ENCODE measurements at regions not wholly inside any gene's neighbourhood (a gene's known extent, or its start where the extent isn't known, plus 50 kb on each side); places are given as distances from the start of the nearest gene placed in this dataset.
A peak's percentile ranks its signal among the peaks of the same experiment; 100 is the strongest.

DNA sequence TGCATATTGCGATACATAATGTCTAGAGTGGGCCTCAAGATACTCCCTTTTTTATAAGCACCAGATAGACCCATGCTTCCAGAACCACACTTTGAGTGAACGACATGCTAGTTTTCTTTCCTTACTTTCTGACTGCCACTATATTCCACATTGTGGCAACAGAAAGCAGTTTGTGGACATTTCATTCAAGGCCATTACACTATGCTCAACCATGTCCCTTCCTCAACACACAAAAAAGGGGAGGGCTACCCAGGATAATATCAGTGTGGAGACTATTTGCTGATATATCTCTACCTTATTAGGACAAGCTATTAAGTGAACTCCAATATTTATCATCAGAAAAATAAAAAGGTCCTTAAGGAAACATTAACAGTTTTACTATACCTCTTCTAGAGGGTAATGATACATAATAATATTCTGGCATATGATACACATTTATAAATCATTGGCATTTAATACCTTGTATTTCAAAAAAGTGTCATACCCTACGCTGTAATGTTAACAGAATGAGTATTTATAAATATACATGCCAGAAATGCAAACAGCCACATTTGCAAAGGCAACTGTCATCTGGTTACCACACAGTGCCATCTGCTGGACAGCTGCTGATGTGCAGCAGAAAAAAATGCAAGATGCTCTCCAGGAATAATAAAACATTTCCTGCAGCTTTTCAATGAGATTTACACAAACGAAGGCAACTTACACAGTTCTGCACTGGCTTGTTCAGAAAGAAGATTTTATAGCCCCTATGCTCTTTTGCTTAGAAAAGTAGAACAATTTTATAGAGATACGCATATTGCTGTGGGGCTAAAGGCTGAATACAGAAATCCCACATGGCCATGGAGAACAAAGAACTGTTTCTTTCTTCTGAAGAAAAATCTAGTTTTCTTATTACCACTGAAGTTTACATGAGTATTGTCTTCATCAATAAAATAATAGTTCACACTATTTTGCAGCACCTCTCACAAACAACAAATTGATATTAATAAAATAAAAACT lies 182.2 kb upstream of the GRIP1 start:
- CTCF ChIA-PET, result interaction anchor here (0.6 to 2.0 kb wide), 8 partner anchors 9 to 178 kb away, joined by 3 to 7 read pairs (median 4); no protein-coding TSS in a partner anchor
- no peak overlapping the region for H3K4me3 Mint-ChIP-seq

DNA sequence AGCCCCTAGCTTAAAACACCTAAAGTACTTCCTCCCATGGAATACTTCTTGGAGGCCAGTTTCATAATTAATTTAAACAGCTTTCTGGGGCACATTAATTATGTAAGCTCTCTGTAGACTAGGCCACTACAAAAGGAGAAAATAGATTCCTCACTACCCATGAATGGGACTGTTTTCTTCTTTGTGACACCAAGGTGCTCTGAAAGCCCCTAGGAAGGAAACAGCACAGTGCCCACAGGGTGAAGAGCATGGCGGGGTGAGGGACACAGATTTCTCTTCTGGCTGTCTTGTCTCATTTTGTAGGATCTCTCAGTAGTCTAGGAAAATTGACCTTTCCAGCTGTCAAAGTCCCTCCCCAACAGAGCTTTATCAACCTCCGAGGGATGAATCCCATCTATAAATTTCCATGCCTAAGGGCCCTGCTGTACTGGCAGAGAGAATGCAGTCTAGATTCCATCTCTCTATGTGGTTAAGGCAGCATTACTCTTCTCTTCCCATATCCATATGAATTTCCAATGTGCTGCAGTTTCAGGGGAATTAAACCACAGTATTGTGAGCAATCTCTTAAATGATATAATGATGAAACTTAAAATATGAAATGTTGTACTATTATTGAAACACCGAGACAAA lies 183.6 kb upstream of the GRIP1 start:
- Mint-ChIP-seq H3K9me3 (no peaks in the 10 kb centered on the region), H3K27me3 (peaks cover 2 to 13% of the 10 kb centered on the region in 2 donors), H3K4me3 (no peak overlapping the region), H3K4me1 (peaks cover 4 to 12% (median 11%) of the 10 kb centered on the region in 3 donors), H3K36me3 (no peaks in the 10 kb centered on the region), H3K27ac (no peak overlapping the region)
- no peak for DNase-seq
- ChIA-PET CTCF (no interaction called here), POLR2A (interaction anchor here (0.6 kb wide), 1 partner anchor 90 kb away, joined by 3 read pairs; no protein-coding TSS in a partner anchor)
- no peaks in the 10 kb centered on the region for H3K27me3 ChIP-seq (ENCODE audit: insufficient read depth, low read length, poor library complexity, severe bottlenecking)
- no peaks in the 10 kb centered on the region for H3K9me3 ChIP-seq (ENCODE audit: low read length)
- H3K27ac ChIP-seq (ENCODE audit: low read depth, low read length), result no peak overlapping the region
- no peaks in the 10 kb centered on the region for H3K36me3 ChIP-seq (ENCODE audit: insufficient read depth, low read length)
- no peak overlapping the region for H3K4me3 ChIP-seq (ENCODE audit: low read length)
- H3K4me1 ChIP-seq (ENCODE audit: insufficient read depth, low read length), result no peaks in the 10 kb centered on the region

More for the DNA sequence above, 182.2 kb upstream of the GRIP1 start:
- no peak overlapping the region for H3K27ac Mint-ChIP-seq
- no peaks in the 10 kb centered on the region for H3K36me3 ChIP-seq (ENCODE audit: insufficient read depth, low read length)
- POLR2A ChIA-PET, result no interaction called here
- no peak overlapping the region for H3K27ac ChIP-seq (ENCODE audit: low read depth, low read length)
- H3K4me1 ChIP-seq (ENCODE audit: insufficient read depth, low read length), result no peaks in the 10 kb centered on the region
- H3K9me3 ChIP-seq (ENCODE audit: low read length), result no peaks in the 10 kb centered on the region
- H3K4me1 Mint-ChIP-seq, result peaks cover 7 to 14% (median 13%) of the 10 kb centered on the region in 3 donors
- peaks cover 2 to 13% of the 10 kb centered on the region in 2 donors for H3K27me3 Mint-ChIP-seq
- H3K4me3 ChIP-seq (ENCODE audit: low read length), result no peak overlapping the region
- no peaks in the 10 kb centered on the region for H3K27me3 ChIP-seq (ENCODE audit: insufficient read depth, low read length, poor library complexity, severe bottlenecking)
- no peaks in the 10 kb centered on the region for H3K9me3 Mint-ChIP-seq
- H3K36me3 Mint-ChIP-seq, result no peaks in the 10 kb centered on the region
- peak; percentile 40 to 64 (median 43) for DNase-seq

DNA sequence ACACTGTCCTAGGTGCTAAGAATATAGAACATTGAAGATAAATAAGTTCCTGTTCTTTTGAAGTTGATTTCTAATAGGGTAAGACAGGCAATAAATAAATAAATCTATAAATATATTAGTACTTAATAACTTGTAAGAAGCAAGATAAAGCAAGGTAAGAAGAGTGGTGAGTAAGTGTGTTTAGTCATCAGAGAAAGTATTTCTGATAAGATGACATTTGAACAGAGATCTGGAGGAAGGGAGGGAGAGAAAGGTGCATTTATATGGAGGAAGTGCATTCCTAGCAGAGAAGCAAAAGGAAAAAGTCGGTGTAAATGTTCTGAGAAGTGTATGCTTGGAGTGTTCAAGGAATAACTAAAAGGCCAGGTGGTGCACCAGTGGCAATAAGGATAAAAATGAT lies 184.4 kb upstream of the GRIP1 start:
- H3K27ac ChIP-seq (ENCODE audit: low read depth, low read length), result no peak overlapping the region
- H3K27me3 ChIP-seq (ENCODE audit: insufficient read depth, low read length, poor library complexity, severe bottlenecking), result no peaks in the 10 kb centered on the region
- H3K27ac Mint-ChIP-seq, result no peak overlapping the region
- no peaks in the 10 kb centered on the region for H3K4me1 ChIP-seq (ENCODE audit: insufficient read depth, low read length)
- H3K4me3 Mint-ChIP-seq, result no peak overlapping the region
- H3K9me3 Mint-ChIP-seq, result no peaks in the 10 kb centered on the region
- no peaks in the 10 kb centered on the region for H3K36me3 Mint-ChIP-seq
- peaks cover 0 to 11% (median 6%) of the 10 kb centered on the region in 3 donors for H3K4me1 Mint-ChIP-seq
- peaks cover 2 to 13% of the 10 kb centered on the region in 2 donors for H3K27me3 Mint-ChIP-seq
- POLR2A ChIA-PET, result no interaction called here
- no peak for DNase-seq
- H3K9me3 ChIP-seq (ENCODE audit: low read length), result no peaks in the 10 kb centered on the region
- no peaks in the 10 kb centered on the region for H3K36me3 ChIP-seq (ENCODE audit: insufficient read depth, low read length)
- H3K4me3 ChIP-seq (ENCODE audit: low read length), result no peak overlapping the region
- CTCF ChIA-PET, result no interaction called here

DNA sequence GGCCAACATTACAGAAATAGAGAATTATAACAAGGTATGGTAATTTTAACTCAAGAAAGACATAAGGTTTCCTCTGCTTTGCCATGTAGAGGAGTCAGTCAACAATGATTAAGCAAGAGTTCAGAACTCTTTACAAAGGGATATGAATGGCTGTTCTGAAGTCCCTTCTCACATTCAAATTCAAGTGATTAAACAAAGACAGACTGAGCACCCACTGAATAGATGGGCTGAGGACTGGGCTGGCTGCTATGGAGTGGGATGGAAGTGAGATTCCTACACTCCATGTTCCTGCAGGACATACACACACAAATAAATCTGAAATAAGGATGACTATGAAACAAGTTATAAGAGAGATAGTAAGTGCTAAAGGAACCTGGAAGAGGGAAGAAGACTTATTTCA lies 199.0 kb upstream of the GRIP1 start:
- H3K9me3 ChIP-seq (ENCODE audit: low read length), result no peaks in the 10 kb centered on the region
- Mint-ChIP-seq H3K9me3 (no peaks in the 10 kb centered on the region), H3K4me3 (no peak overlapping the region), H3K27ac (no peak overlapping the region), H3K27me3 (peaks cover 13 to 34% of the 10 kb centered on the region in 2 donors), H3K36me3 (no peaks in the 10 kb centered on the region), H3K4me1 (peaks cover 0 to 5% (median 2%) of the 10 kb centered on the region in 3 donors)
- H3K27me3 ChIP-seq (ENCODE audit: insufficient read depth, low read length, poor library complexity, severe bottlenecking), result no peaks in the 10 kb centered on the region
- no peaks in the 10 kb centered on the region for H3K36me3 ChIP-seq (ENCODE audit: insufficient read depth, low read length)
- no peak overlapping the region for H3K27ac ChIP-seq (ENCODE audit: low read depth, low read length)
- POLR2A ChIA-PET, result no interaction called here
- CTCF ChIA-PET, result no interaction called here
- H3K4me3 ChIP-seq (ENCODE audit: low read length), result no peak overlapping the region
- no peaks in the 10 kb centered on the region for H3K4me1 ChIP-seq (ENCODE audit: insufficient read depth, low read length)
- DNase-seq, result no peak

DNA sequence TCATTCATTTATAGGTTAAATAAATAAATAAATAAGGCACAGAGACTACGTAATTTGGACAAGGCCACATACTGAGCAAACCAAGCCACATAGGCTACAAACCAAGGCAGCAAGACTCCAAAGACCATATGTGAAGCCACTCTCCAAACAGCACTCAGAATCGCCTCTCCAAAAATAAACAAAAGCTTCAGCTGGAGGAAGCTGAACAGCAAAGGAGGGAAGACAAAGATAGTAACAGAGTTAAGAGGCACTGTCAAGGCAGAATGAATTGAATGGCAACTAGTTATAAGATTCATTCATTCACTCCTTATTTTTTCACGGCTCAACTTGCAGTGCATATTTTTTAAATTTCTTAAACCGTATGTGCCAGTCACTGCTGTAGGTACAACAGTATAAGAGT lies 200.5 kb upstream of the GRIP1 start:
- DNase-seq, result no peak
- H3K27me3 ChIP-seq (ENCODE audit: insufficient read depth, low read length, poor library complexity, severe bottlenecking), result no peaks in the 10 kb centered on the region
- Mint-ChIP-seq H3K27ac (no peak overlapping the region), H3K27me3 (peaks cover 12 to 43% of the 10 kb centered on the region in 2 donors), H3K4me3 (no peak overlapping the region), H3K9me3 (no peaks in the 10 kb centered on the region), H3K4me1 (peaks cover 0 to 5% (median 2%) of the 10 kb centered on the region in 3 donors), H3K36me3 (no peaks in the 10 kb centered on the region)
- ChIA-PET CTCF (no interaction called here), POLR2A (no interaction called here)
- no peaks in the 10 kb centered on the region for H3K4me1 ChIP-seq (ENCODE audit: insufficient read depth, low read length)
- no peaks in the 10 kb centered on the region for H3K36me3 ChIP-seq (ENCODE audit: insufficient read depth, low read length)
- no peak overlapping the region for H3K27ac ChIP-seq (ENCODE audit: low read depth, low read length)
- H3K9me3 ChIP-seq (ENCODE audit: low read length), result no peaks in the 10 kb centered on the region
- no peak overlapping the region for H3K4me3 ChIP-seq (ENCODE audit: low read length)

DNA sequence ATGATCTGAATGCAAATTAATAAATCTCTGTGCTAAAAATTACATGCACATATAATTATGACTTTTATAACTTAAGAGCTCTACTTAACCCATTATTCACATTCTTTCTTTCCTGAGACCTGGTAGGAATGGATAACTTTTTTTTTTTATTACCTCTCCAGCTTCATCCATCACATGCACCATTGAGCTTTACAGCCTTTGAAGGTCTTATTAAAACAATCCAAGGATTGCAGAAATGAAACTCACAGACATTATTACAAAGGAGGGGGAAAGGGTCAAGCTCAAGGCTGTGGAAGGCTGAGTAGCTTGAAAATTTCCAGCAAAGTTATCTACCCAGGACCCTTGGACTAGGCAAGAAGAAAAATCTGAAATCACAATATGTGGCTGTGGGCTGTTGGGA lies 202.5 kb upstream of the GRIP1 start:
- Mint-ChIP-seq H3K4me1 (no peaks in the 10 kb centered on the region), H3K27me3 (peaks cover 14 to 41% of the 10 kb centered on the region in 2 donors), H3K36me3 (no peaks in the 10 kb centered on the region), H3K9me3 (no peaks in the 10 kb centered on the region), H3K27ac (no peak overlapping the region), H3K4me3 (no peak overlapping the region)
- H3K36me3 ChIP-seq (ENCODE audit: insufficient read depth, low read length), result no peaks in the 10 kb centered on the region
- no peak for DNase-seq
- ChIA-PET CTCF (no interaction called here), POLR2A (no interaction called here)
- H3K9me3 ChIP-seq (ENCODE audit: low read length), result no peaks in the 10 kb centered on the region
- H3K27me3 ChIP-seq (ENCODE audit: insufficient read depth, low read length, poor library complexity, severe bottlenecking), result no peaks in the 10 kb centered on the region
- H3K4me3 ChIP-seq (ENCODE audit: low read length), result no peak overlapping the region
- H3K27ac ChIP-seq (ENCODE audit: low read depth, low read length), result no peak overlapping the region
- H3K4me1 ChIP-seq (ENCODE audit: insufficient read depth, low read length), result no peaks in the 10 kb centered on the region

DNA sequence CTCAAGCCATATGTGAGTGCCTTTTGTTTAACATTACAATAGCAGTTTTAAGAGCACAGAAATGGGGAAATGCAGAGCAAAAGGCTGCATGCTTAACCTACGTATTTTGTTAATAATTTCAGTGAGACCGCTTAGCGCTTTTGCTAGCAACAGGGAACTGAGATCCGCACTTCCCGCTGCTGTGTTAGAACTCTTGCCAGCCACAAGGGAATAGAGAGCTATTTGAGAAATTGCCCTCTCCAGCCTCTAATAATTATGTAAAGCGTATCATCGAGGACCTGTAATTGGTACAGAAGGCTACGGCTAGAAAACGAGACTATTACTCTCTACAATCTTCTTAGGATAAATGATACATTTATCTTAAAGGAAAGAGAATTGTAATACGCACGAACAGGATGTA lies 205.2 kb upstream of the GRIP1 start:
- H3K27ac ChIP-seq (ENCODE audit: low read depth, low read length), result no peak overlapping the region
- H3K9me3 ChIP-seq (ENCODE audit: low read length), result no peaks in the 10 kb centered on the region
- no peaks in the 10 kb centered on the region for H3K27me3 ChIP-seq (ENCODE audit: insufficient read depth, low read length, poor library complexity, severe bottlenecking)
- Mint-ChIP-seq H3K4me1 (no peaks in the 10 kb centered on the region), H3K4me3 (no peak overlapping the region), H3K36me3 (no peaks in the 10 kb centered on the region), H3K27me3 (peaks cover 10 to 28% of the 10 kb centered on the region in 2 donors), H3K9me3 (no peaks in the 10 kb centered on the region), H3K27ac (no peak overlapping the region)
- no peaks in the 10 kb centered on the region for H3K36me3 ChIP-seq (ENCODE audit: insufficient read depth, low read length)
- POLR2A ChIA-PET, result no interaction called here
- no peaks in the 10 kb centered on the region for H3K4me1 ChIP-seq (ENCODE audit: insufficient read depth, low read length)
- CTCF ChIA-PET, result no interaction called here
- H3K4me3 ChIP-seq (ENCODE audit: low read length), result no peak overlapping the region
- no peak for DNase-seq

DNA sequence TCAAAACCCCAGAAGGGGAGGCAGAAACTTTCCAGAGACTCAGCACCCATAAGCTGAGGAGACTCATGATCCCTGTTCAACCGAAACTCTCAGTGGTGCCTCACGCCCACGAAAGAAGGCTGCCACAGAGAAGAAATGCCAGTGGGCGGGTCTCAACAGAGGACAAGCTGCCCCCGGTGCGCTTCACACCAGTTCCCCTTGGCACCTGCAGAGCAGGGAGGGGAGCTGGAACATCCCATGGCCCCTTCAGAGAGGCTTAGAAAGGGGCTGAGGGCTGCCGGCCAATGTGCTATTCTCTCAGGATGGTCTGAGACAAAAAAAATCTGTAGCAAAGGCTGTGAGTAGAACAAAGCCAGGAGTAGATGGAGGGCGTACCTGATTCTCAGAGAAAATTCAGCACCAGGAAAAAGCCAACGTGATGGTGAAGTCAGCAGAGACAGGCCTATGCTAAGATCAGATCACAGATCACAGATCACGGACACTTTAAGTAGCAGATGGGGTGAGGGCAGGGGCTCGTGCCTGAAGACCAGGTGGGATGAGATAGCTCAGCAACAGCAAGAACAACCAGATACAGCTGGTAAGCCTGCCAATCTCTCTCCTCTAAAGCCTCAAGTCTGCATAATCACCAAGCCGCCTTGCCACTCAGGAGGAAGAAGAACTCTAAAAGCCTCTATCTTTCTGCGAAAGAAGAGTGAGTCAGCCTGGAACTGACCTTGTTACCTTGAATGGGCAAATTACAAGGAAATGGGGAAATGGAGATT lies 206.4 kb upstream of the GRIP1 start:
- H3K9me3 Mint-ChIP-seq, result no peaks in the 10 kb centered on the region
- H3K4me1 Mint-ChIP-seq, result no peaks in the 10 kb centered on the region

More for the DNA sequence above, 206.4 kb upstream of the GRIP1 start:
- no peak for DNase-seq
- POLR2A ChIA-PET, result interaction anchor here (0.6 kb wide), 1 partner anchor 169 kb away, joined by 3 read pairs; no protein-coding TSS in a partner anchor
- no peak overlapping the region for H3K4me3 ChIP-seq (ENCODE audit: low read length)
- H3K27me3 Mint-ChIP-seq, result peaks cover 10 to 23% of the 10 kb centered on the region in 2 donors
- H3K36me3 Mint-ChIP-seq, result no peaks in the 10 kb centered on the region
- no peak overlapping the region for H3K27ac ChIP-seq (ENCODE audit: low read depth, low read length)
- H3K9me3 ChIP-seq (ENCODE audit: low read length), result no peaks in the 10 kb centered on the region
- H3K4me1 ChIP-seq (ENCODE audit: insufficient read depth, low read length), result no peaks in the 10 kb centered on the region
- no peak overlapping the region for H3K27ac Mint-ChIP-seq
- H3K4me3 Mint-ChIP-seq, result no peak overlapping the region
- H3K36me3 ChIP-seq (ENCODE audit: insufficient read depth, low read length), result no peaks in the 10 kb centered on the region
- no peaks in the 10 kb centered on the region for H3K27me3 ChIP-seq (ENCODE audit: insufficient read depth, low read length, poor library complexity, severe bottlenecking)
- CTCF ChIA-PET, result no interaction called here

Data from CD8-positive, alpha-beta memory T cell (primary cell).